ENCODE measurements at regions not wholly inside any gene's neighbourhood (a gene's known extent, or its start where the extent isn't known, plus 50 kb on each side); places are given as distances from the start of the nearest gene placed in this dataset.
A peak's percentile ranks its signal among the peaks of the same experiment; 100 is the strongest.

- Mint-ChIP-seq H3K9me3 (ENCODE audit: unreplicated experiment) (no peaks in the 10 kb centered on the region), H3K27me3 (ENCODE audit: unreplicated experiment) (peaks cover 3% of the 10 kb centered on the region), H3K27ac (ENCODE audit: unreplicated experiment) (no peak overlapping the region), H3K36me3 (ENCODE audit: low read depth, unreplicated experiment) (no peaks in the 10 kb centered on the region), H3K4me1 (ENCODE audit: unreplicated experiment) (no peaks in the 10 kb centered on the region), H3K4me3 (ENCODE audit: unreplicated experiment) (no peak overlapping the region)
- DNase-seq (ENCODE audit: low spot score), result no peak
- TF ChIP-seq CTCF (IDR thresholded peaks at IDR 0.05; ENCODE audit: unreplicated experiment), result no peak
These were observed 567.0 kb upstream of the NR3C2 start for GRCh38 chr4:149009223-149009622.

- Mint-ChIP-seq H3K36me3 (ENCODE audit: low read depth, unreplicated experiment) (no peaks in the 10 kb centered on the region), H3K4me3 (ENCODE audit: unreplicated experiment) (no peak overlapping the region), H3K9me3 (ENCODE audit: unreplicated experiment) (no peaks in the 10 kb centered on the region), H3K4me1 (ENCODE audit: unreplicated experiment) (no peaks in the 10 kb centered on the region), H3K27ac (ENCODE audit: unreplicated experiment) (no peak overlapping the region), H3K27me3 (ENCODE audit: unreplicated experiment) (peaks cover 3% of the 10 kb centered on the region)
- no peak for DNase-seq (ENCODE audit: low spot score)
- TF ChIP-seq CTCF (IDR thresholded peaks at IDR 0.05; ENCODE audit: unreplicated experiment), result no peak
These were observed 566.3 kb upstream of the NR3C2 start for GRCh38 chr4:149008415-149009025.

GRCh38 chr4:149005191-149005590, 563.0 kb upstream of the NR3C2 start:
- Mint-ChIP-seq H3K36me3 (ENCODE audit: low read depth, unreplicated experiment) (no peaks in the 10 kb centered on the region), H3K4me3 (ENCODE audit: unreplicated experiment) (no peak overlapping the region), H3K27me3 (ENCODE audit: unreplicated experiment) (peaks cover 3% of the 10 kb centered on the region), H3K27ac (ENCODE audit: unreplicated experiment) (no peak overlapping the region), H3K4me1 (ENCODE audit: unreplicated experiment) (no peaks in the 10 kb centered on the region), H3K9me3 (ENCODE audit: unreplicated experiment) (no peaks in the 10 kb centered on the region)
- no peak for TF ChIP-seq CTCF (IDR thresholded peaks at IDR 0.05; ENCODE audit: unreplicated experiment)
- DNase-seq (ENCODE audit: low spot score), result no peak

- no peak for TF ChIP-seq CTCF (IDR thresholded peaks at IDR 0.05; ENCODE audit: unreplicated experiment)
- H3K27me3 Mint-ChIP-seq (ENCODE audit: unreplicated experiment), result no peaks in the 10 kb centered on the region
- no peaks in the 10 kb centered on the region for H3K9me3 Mint-ChIP-seq (ENCODE audit: unreplicated experiment)
- no peak for DNase-seq (ENCODE audit: low spot score)
- no peaks in the 10 kb centered on the region for H3K4me1 Mint-ChIP-seq (ENCODE audit: unreplicated experiment)
- H3K27ac Mint-ChIP-seq (ENCODE audit: unreplicated experiment), result no peak overlapping the region
- no peaks in the 10 kb centered on the region for H3K36me3 Mint-ChIP-seq (ENCODE audit: low read depth, unreplicated experiment)
- no peak overlapping the region for H3K4me3 Mint-ChIP-seq (ENCODE audit: unreplicated experiment)
These were observed 557.7 kb upstream of the NR3C2 start for GRCh38 chr4:148999924-149000323.

- Mint-ChIP-seq H3K27me3 (ENCODE audit: unreplicated experiment) (no peaks in the 10 kb centered on the region), H3K4me3 (ENCODE audit: unreplicated experiment) (no peak overlapping the region), H3K36me3 (ENCODE audit: low read depth, unreplicated experiment) (no peaks in the 10 kb centered on the region), H3K9me3 (ENCODE audit: unreplicated experiment) (no peaks in the 10 kb centered on the region), H3K27ac (ENCODE audit: unreplicated experiment) (no peak overlapping the region), H3K4me1 (ENCODE audit: unreplicated experiment) (no peaks in the 10 kb centered on the region)
- peak; percentile 39 for TF ChIP-seq CTCF (IDR thresholded peaks at IDR 0.05; ENCODE audit: unreplicated experiment)
- DNase-seq (ENCODE audit: low spot score), result peak; percentile 29
These were observed 556.5 kb upstream of the NR3C2 start for GRCh38 chr4:148998719-148999118.

All from endothelial cell (in vitro differentiated cells).